ENCODE measurements at regions not wholly inside any gene's neighbourhood (a gene's known extent, or its start where the extent isn't known, plus 50 kb on each side); places are given as distances from the start of the nearest gene placed in this dataset.

GRCh38 chr1:189336115-189337100 is 1141.3 kb downstream of the BRINP3 start:
- no peak overlapping the region for H2AFZ ChIP-seq (ENCODE audit: low read length)
- no peaks in the 10 kb centered on the region for H3K27me3 ChIP-seq (replicated peaks; ENCODE audit: insufficient read depth, low read length)

GRCh38 chr1:189349607-189350006 is 1128.1 kb downstream of the BRINP3 start:
- Histone ChIP-seq H2AFZ (ENCODE audit: low read length) (no peak overlapping the region), H3K79me2 (ENCODE audit: low read length) (no peaks in the 10 kb centered on the region), H3K27me3 (replicated peaks; ENCODE audit: insufficient read depth, low read length) (no peaks in the 10 kb centered on the region), H3F3A (ENCODE audit: insufficient read depth, low read length) (no peaks in the 10 kb centered on the region), H4K20me1 (ENCODE audit: insufficient read depth, low read length) (no peaks in the 10 kb centered on the region), H3K9me3 (replicated peaks; ENCODE audit: insufficient read depth, low read length) (no peaks in the 10 kb centered on the region), H3K4me3 (ENCODE audit: low read length) (no peak overlapping the region), H3K27ac (ENCODE audit: low read length) (no peak overlapping the region), H3K4me1 (ENCODE audit: low read length) (no peaks in the 10 kb centered on the region), H3K4me2 (ENCODE audit: low read depth, low read length) (no peak overlapping the region), H3K9me2 (replicated peaks; ENCODE audit: insufficient read depth, low read length) (no peaks in the 10 kb centered on the region), H3K9ac (ENCODE audit: low read length) (no peak overlapping the region), H3K36me3 (replicated peaks; ENCODE audit: insufficient read depth, low read length) (no peaks in the 10 kb centered on the region)
- no peak for DNase-seq
- no peak for TF ChIP-seq EZH2 (optimal IDR thresholded peaks at IDR 0.05; ENCODE audit: low read depth, low read length)

More at GRCh38 chr1:189336115-189337100, 1141.3 kb downstream of the BRINP3 start:
- H3K4me1 ChIP-seq (ENCODE audit: low read length), result no peaks in the 10 kb centered on the region
- H3K27ac ChIP-seq (ENCODE audit: low read length), result no peak overlapping the region
- DNase-seq, result no peak
- H3K9me3 ChIP-seq (replicated peaks; ENCODE audit: insufficient read depth, low read length), result no peaks in the 10 kb centered on the region
- H3K9me2 ChIP-seq (replicated peaks; ENCODE audit: insufficient read depth, low read length), result no peaks in the 10 kb centered on the region
- no peaks in the 10 kb centered on the region for H4K20me1 ChIP-seq (ENCODE audit: insufficient read depth, low read length)
- H3K36me3 ChIP-seq (replicated peaks; ENCODE audit: insufficient read depth, low read length), result no peaks in the 10 kb centered on the region
- no peak overlapping the region for H3K4me3 ChIP-seq (ENCODE audit: low read length)
- H3F3A ChIP-seq (ENCODE audit: insufficient read depth, low read length), result no peaks in the 10 kb centered on the region
- no peaks in the 10 kb centered on the region for H3K79me2 ChIP-seq (ENCODE audit: low read length)
- H3K4me2 ChIP-seq (ENCODE audit: low read depth, low read length), result no peak overlapping the region
- TF ChIP-seq EZH2phosphoT487 (IDR thresholded peaks at IDR 0.05; ENCODE audit: low read length) (no peak), EZH2 (optimal IDR thresholded peaks at IDR 0.05; ENCODE audit: low read depth, low read length) (no peak), CTCF (IDR thresholded peaks at IDR 0.05; ENCODE audit: low read length) (no peak)
- no peak overlapping the region for H3K9ac ChIP-seq (ENCODE audit: low read length)

GRCh38 chr1:189350983-189351616 is 1126.6 kb downstream of the BRINP3 start:
- Histone ChIP-seq H3K9me2 (replicated peaks; ENCODE audit: insufficient read depth, low read length) (no peaks in the 10 kb centered on the region), H3K4me3 (ENCODE audit: low read length) (peak overlapping the region; percentile 23; the same call in 1 of the 2 replicates), H3K9me3 (replicated peaks; ENCODE audit: insufficient read depth, low read length) (no peaks in the 10 kb centered on the region), H3K27me3 (replicated peaks; ENCODE audit: insufficient read depth, low read length) (no peaks in the 10 kb centered on the region), H4K20me1 (ENCODE audit: insufficient read depth, low read length) (no peaks in the 10 kb centered on the region), H3K4me1 (ENCODE audit: low read length) (no peaks in the 10 kb centered on the region), H3F3A (ENCODE audit: insufficient read depth, low read length) (no peaks in the 10 kb centered on the region), H3K36me3 (replicated peaks; ENCODE audit: insufficient read depth, low read length) (no peaks in the 10 kb centered on the region), H2AFZ (ENCODE audit: low read length) (peak overlapping the region; percentile 34), H3K9ac (ENCODE audit: low read length) (no peak overlapping the region), H3K79me2 (ENCODE audit: low read length) (no peaks in the 10 kb centered on the region), H3K4me2 (ENCODE audit: low read depth, low read length) (peak overlapping the region; percentile 40), H3K27ac (ENCODE audit: low read length) (no peak overlapping the region)
- TF ChIP-seq CTCF (IDR thresholded peaks at IDR 0.05; ENCODE audit: low read length), result no peak
- no peak for TF ChIP-seq EZH2phosphoT487 (IDR thresholded peaks at IDR 0.05; ENCODE audit: low read length)
- TF ChIP-seq EZH2 (optimal IDR thresholded peaks at IDR 0.05; ENCODE audit: low read depth, low read length), result no peak
- DNase-seq, result peak; percentile 39

Measured in MM.1S (cell line).